NCI-H82 treated with DMSO at 0.1 percent for 48 hours (cell line): ENCODE measurements at regions not wholly inside any gene's neighbourhood (a gene's known extent, or its start where the extent isn't known, plus 50 kb on each side); places are given as distances from the start of the nearest gene placed in this dataset.
"Not testable (repeated sequence)": the region's sequence is repeated elsewhere in the genome, so short reads cannot be mapped to it uniquely, and the experiment has no call there.

Source experiments
- DNase-seq: peaks from one replicate; lab custom pipeline; 2025; ENCODE audit not compliant: unreplicated experiment; lab: John Stamatoyannopoulos, UW

GRCh38 chr4:53885668-53886067 lies 178.7 kb downstream of the CHIC2 start:
- DNase-seq, result no peak

GRCh38 chr4:53877096-53877495 lies 187.3 kb downstream of the CHIC2 start:
- not testable (repeated sequence) for DNase-seq

- DNase-seq, result no peak
These were observed 198.3 kb downstream of the CHIC2 start for GRCh38 chr4:53866055-53866454.

- DNase-seq, result no peak
These were observed 199.4 kb downstream of the CHIC2 start for GRCh38 chr4:53865054-53865453.

- DNase-seq, result no peak
These were observed 200.6 kb downstream of the CHIC2 start for GRCh38 chr4:53863736-53864365.

GRCh38 chr4:53863158-53863557 lies 201.2 kb downstream of the CHIC2 start:
- no peak for DNase-seq

GRCh38 chr4:53861856-53862610 lies 202.4 kb downstream of the CHIC2 start:
- no peak for DNase-seq

- no peak for DNase-seq
These were observed 205.1 kb downstream of the CHIC2 start for GRCh38 chr4:53859305-53859704.

- DNase-seq, result no peak
These were observed 205.7 kb downstream of the CHIC2 start for GRCh38 chr4:53858744-53859143.

- no peak for DNase-seq
These were observed 208.7 kb downstream of the CHIC2 start for GRCh38 chr4:53855581-53856250.

GRCh38 chr4:53854991-53855568 lies 209.3 kb downstream of the CHIC2 start:
- DNase-seq, result no peak

- DNase-seq, result no peak
These were observed 212.1 kb downstream of the CHIC2 start for GRCh38 chr4:53852343-53852742.

- no peak for DNase-seq
These were observed 216.4 kb downstream of the CHIC2 start for GRCh38 chr4:53847965-53848364.

- DNase-seq, result no peak
These were observed 219.9 kb downstream of the CHIC2 start for GRCh38 chr4:53844551-53844950.

- no peak for DNase-seq
These were observed 220.3 kb downstream of the CHIC2 start for GRCh38 chr4:53844133-53844532.

GRCh38 chr4:53841711-53842110 lies 222.7 kb downstream of the CHIC2 start:
- no peak for DNase-seq

- DNase-seq, result no peak
These were observed 223.8 kb downstream of the CHIC2 start for GRCh38 chr4:53840643-53841042.

- DNase-seq, result not testable (repeated sequence)
These were observed 231.0 kb downstream of the CHIC2 start for GRCh38 chr4:53833302-53834003.

- DNase-seq, result no peak
These were observed 231.9 kb downstream of the CHIC2 start for GRCh38 chr4:53832549-53832948.

GRCh38 chr4:53830511-53830910 lies 233.9 kb downstream of the CHIC2 start:
- no peak for DNase-seq

GRCh38 chr4:53821179-53821851 lies 230.0 kb upstream of the LNX1 start:
- no peak for DNase-seq
